Astrocyte of the spinal cord (primary cell): ENCODE measurements at regions not wholly inside any gene's neighbourhood (a gene's known extent, or its start where the extent isn't known, plus 50 kb on each side); places are given as distances from the start of the nearest gene placed in this dataset.

Experiments
- DNase-seq: peaks from one replicate; pipeline ENCODE4 v3.0.0; 2011; ENCODE audit warnings: low read depth, low spot score
- H3K4me3 ChIP-seq: 2 replicates; pipeline ENCODE4 v1.5.1; 2011; ENCODE audit warnings: low read depth, mild to moderate bottlenecking, low read length, moderate library complexity
- CTCF ChIP-seq: IDR thresholded peaks from 2 replicates; pipeline ENCODE4 v1.5.1; 2012; ENCODE audit warnings: low read depth, mild to moderate bottlenecking, low read length, inconsistent platforms
- in situ Hi-C: cut with HindIII; loops from 2 replicates; pipeline ENCODE4 v1.10.0; 2017; ENCODE audit warnings: low sequenced_read_pairs

GRCh38 chr11:134995741-134996140 is 583.7 kb upstream of the B3GAT1 start:
- no peak overlapping the region for H3K4me3 ChIP-seq
- no peak for TF ChIP-seq CTCF
- in situ Hi-C loops = no loop called here
- no peak for DNase-seq

GRCh38 chr11:134994431-134994830 is 582.4 kb upstream of the B3GAT1 start:
- TF ChIP-seq CTCF = no peak
- H3K4me3 ChIP-seq = no peak overlapping the region
- DNase-seq = no peak
- in situ Hi-C loops = no loop called here

GRCh38 chr11:134993691-134994243 is 581.7 kb upstream of the B3GAT1 start:
- no peak for DNase-seq
- no peak overlapping the region for H3K4me3 ChIP-seq
- no peak for TF ChIP-seq CTCF
- in situ Hi-C loops = no loop called here

GRCh38 chr11:134992981-134993380 is 580.9 kb upstream of the B3GAT1 start:
- TF ChIP-seq CTCF = no peak
- in situ Hi-C loops = no loop called here
- DNase-seq = no peak
- no peak overlapping the region for H3K4me3 ChIP-seq

GRCh38 chr11:134988495-134988894 is 576.5 kb upstream of the B3GAT1 start:
- DNase-seq = no peak
- in situ Hi-C loops = no loop called here
- no peak for TF ChIP-seq CTCF
- no peak overlapping the region for H3K4me3 ChIP-seq

GRCh38 chr11:134987822-134988221 is 575.8 kb upstream of the B3GAT1 start:
- no peak for TF ChIP-seq CTCF
- H3K4me3 ChIP-seq = no peak overlapping the region
- DNase-seq = no peak
- in situ Hi-C loops = no loop called here

- H3K4me3 ChIP-seq = no peak overlapping the region
- in situ Hi-C loops = no loop called here
- no peak for TF ChIP-seq CTCF
- DNase-seq = no peak
These were observed 575.3 kb upstream of the B3GAT1 start for GRCh38 chr11:134987223-134987768.
